Mesendoderm (in vitro differentiated cells): ENCODE measurements at regions not wholly inside any gene's neighbourhood (a gene's known extent, or its start where the extent isn't known, plus 50 kb on each side); places are given as distances from the start of the nearest gene placed in this dataset.
A peak's percentile ranks its signal among the peaks of the same experiment; 100 is the strongest.

Experiments
- DNase-seq: peaks from one replicate; pipeline ENCODE4 v3.0.0; 2013
- H2AK5ac ChIP-seq: 2 replicates; pipeline ENCODE4 v1.6.1; 2013; ENCODE audit warnings: low read length, inconsistent platforms
- H2BK120ac ChIP-seq: 2 replicates; pipeline ENCODE4 v1.6.1; 2013; ENCODE audit warnings: low read depth, mild to moderate bottlenecking, low read length, moderate library complexity, mixed read lengths
- H2BK15ac ChIP-seq: replicated peaks from 2 replicates; pipeline ENCODE4 v1.6.1; 2013; ENCODE audit warnings: low read depth, mild to moderate bottlenecking, moderate library complexity
- H2BK5ac ChIP-seq: 2 replicates; pipeline ENCODE4 v1.6.1; 2013; ENCODE audit warnings: low read length, inconsistent platforms
- H3K18ac ChIP-seq: 2 replicates; pipeline ENCODE4 v1.6.1; 2013; ENCODE audit warnings: mild to moderate bottlenecking, low read length, mixed read lengths
- H3K23ac ChIP-seq: one replicate; pipeline ENCODE4 v1.6.1; 2013; ENCODE audit warnings: low read length
- H3K27ac ChIP-seq: 2 replicates; pipeline ENCODE4 v1.5.1; 2013; ENCODE audit warnings: low read depth, mild to moderate bottlenecking, inconsistent platforms, low read length, moderate library complexity
- H3K27me3 ChIP-seq: 2 replicates; pipeline ENCODE4 v1.6.1; 2013; ENCODE audit warnings: low read length, control low read depth, mild to moderate bottlenecking, inconsistent platforms; ENCODE audit not compliant: insufficient read depth, poor library complexity
- H3K36me3 ChIP-seq: 2 replicates; pipeline ENCODE4 v1.6.1; 2013; ENCODE audit warnings: low read length, inconsistent platforms; ENCODE audit not compliant: control insufficient read depth, insufficient read depth
- H3K4ac ChIP-seq: one replicate; pipeline ENCODE4 v1.6.1; 2013; ENCODE audit warnings: low read depth, mild to moderate bottlenecking, low read length, moderate library complexity
- H3K4me1 ChIP-seq: 2 replicates; pipeline ENCODE4 v1.6.1; 2013; ENCODE audit warnings: low read depth, low read length, inconsistent platforms; ENCODE audit not compliant: control insufficient read depth
- H3K4me2 ChIP-seq: 2 replicates; pipeline ENCODE4 v1.6.1; 2013; ENCODE audit warnings: low read length
- H3K4me3 ChIP-seq: 2 replicates; pipeline ENCODE4 v1.5.1; 2013; ENCODE audit warnings: mild to moderate bottlenecking, low read length
- H3K56ac ChIP-seq: one replicate; pipeline ENCODE4 v1.6.1; 2013; ENCODE audit warnings: low read length
- H3K79me1 ChIP-seq: 2 replicates; pipeline ENCODE4 v1.6.1; 2013; ENCODE audit warnings: low read length, inconsistent platforms
- H3K79me2 ChIP-seq: 2 replicates; pipeline ENCODE4 v1.6.1; 2013; ENCODE audit warnings: mild to moderate bottlenecking, low read length; ENCODE audit not compliant: control insufficient read depth, insufficient read depth
- H3K9ac ChIP-seq: 2 replicates; pipeline ENCODE4 v1.6.1; 2013; ENCODE audit warnings: low read length, inconsistent platforms
- H4K5ac ChIP-seq: one replicate; pipeline ENCODE4 v1.6.1; 2013; ENCODE audit warnings: low read length
- H4K8ac ChIP-seq: one replicate; pipeline ENCODE4 v1.6.1; 2013; ENCODE audit warnings: low read depth, mild to moderate bottlenecking, control low read depth, low read length, moderate library complexity
- WGBS: extraction: QIAGEN DNeasy Blood & Tissue Kit; methylation state at CpG from one replicate; pipeline ENCODE4 v1.1.7; 2013; ENCODE audit warnings: low lambda C conversion rate, missing lambda C conversion rate; ENCODE audit not compliant: insufficient coverage; ENCODE audit errors: extremely low coverage; 5-methylcytosine and 5-hydroxymethylcytosine counted together

GRCh38 chr18:53800171-53800570 is 424.3 kb downstream of the MBD2 start:
- no peaks in the 10 kb centered on the region for H3K27me3 ChIP-seq
- H3K4me2 ChIP-seq, result no peak overlapping the region
- H3K27ac ChIP-seq, result no peak overlapping the region
- H3K36me3 ChIP-seq, result no peaks in the 10 kb centered on the region
- H3K4ac ChIP-seq, result no peak overlapping the region
- H3K79me2 ChIP-seq, result no peaks in the 10 kb centered on the region
- H3K79me1 ChIP-seq, result no peaks in the 10 kb centered on the region
- no peak overlapping the region for H2AK5ac ChIP-seq
- H2BK15ac ChIP-seq, result no peak overlapping the region
- no peak overlapping the region for H3K56ac ChIP-seq
- no peak for DNase-seq
- H4K5ac ChIP-seq, result no peak overlapping the region
- H3K4me3 ChIP-seq, result no peak overlapping the region
- no peak overlapping the region for H2BK120ac ChIP-seq
- no peaks in the 10 kb centered on the region for H3K4me1 ChIP-seq
- no peak overlapping the region for H3K18ac ChIP-seq
- H2BK5ac ChIP-seq, result no peak overlapping the region
- no peak overlapping the region for H3K23ac ChIP-seq
- no peak overlapping the region for H4K8ac ChIP-seq
- H3K9ac ChIP-seq, result no peak overlapping the region
- WGBS, result no CpG with 5 or more reads among the region's 2 CpGs

DNA sequence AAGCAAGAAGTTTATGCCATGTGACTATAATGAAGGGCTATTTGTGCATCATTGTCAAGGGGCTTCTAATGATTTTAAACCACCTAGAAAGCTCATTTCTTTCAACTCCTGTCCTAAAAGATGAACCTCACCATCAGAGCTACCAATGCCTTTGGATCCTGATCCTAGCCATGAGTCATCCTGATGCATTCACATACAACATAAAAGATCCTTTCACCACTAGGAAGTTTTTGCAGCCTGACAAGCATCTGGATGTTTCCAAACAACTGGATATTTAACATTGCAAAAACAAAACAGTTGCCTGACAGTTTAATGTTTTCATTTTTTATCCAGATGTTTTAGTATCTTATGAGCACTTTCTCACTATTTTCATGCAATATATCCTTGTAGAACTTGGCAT is 425.3 kb downstream of the MBD2 start:
- Histone ChIP-seq H2AK5ac (no peak overlapping the region), H3K27ac (no peak overlapping the region), H2BK120ac (no peak overlapping the region)

GRCh38 chr18:53798516-53798915 is 426.0 kb downstream of the MBD2 start:
- H3K36me3 ChIP-seq, result no peaks in the 10 kb centered on the region

More for the DNA sequence above, 425.3 kb downstream of the MBD2 start:
- no peak overlapping the region for H3K18ac ChIP-seq
- no peak for DNase-seq
- no peak overlapping the region for H4K8ac ChIP-seq
- no peak overlapping the region for H3K4me2 ChIP-seq
- no peak overlapping the region for H2BK15ac ChIP-seq
- no peaks in the 10 kb centered on the region for H3K36me3 ChIP-seq
- H3K79me1 ChIP-seq, result no peaks in the 10 kb centered on the region
- H3K4me1 ChIP-seq, result no peaks in the 10 kb centered on the region
- H3K56ac ChIP-seq, result no peak overlapping the region
- no peaks in the 10 kb centered on the region for H3K79me2 ChIP-seq
- H3K4me3 ChIP-seq, result no peak overlapping the region
- H3K27me3 ChIP-seq, result no peaks in the 10 kb centered on the region
- H3K4ac ChIP-seq, result no peak overlapping the region
- no peak overlapping the region for H2BK5ac ChIP-seq
- no peak overlapping the region for H4K5ac ChIP-seq
- H3K9ac ChIP-seq, result no peak overlapping the region
- H3K23ac ChIP-seq, result no peak overlapping the region

DNA sequence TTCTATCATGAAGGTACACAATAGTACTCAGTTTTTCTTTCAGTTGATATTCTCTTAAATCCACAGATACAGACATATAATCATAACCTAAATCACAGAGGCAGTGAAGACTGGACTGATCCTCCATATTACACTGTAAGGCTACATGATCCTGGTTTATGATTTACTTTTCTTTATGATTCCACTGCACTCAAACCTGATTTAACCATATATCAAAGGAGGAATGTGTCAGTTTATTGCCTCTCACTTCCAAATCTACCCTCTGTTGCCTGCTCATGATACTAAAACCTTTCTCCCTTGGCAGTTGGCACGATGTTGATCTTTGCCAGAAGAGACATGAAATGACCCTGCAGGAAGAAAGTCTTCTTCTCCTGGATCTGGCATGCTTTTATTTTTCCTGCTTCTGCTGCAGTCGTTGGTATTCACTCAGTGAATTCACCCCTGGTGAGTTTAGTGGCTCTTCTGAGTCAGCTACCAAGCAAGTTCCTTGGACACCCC is 426.4 kb downstream of the MBD2 start:
- H3K4me2 ChIP-seq, result no peak overlapping the region
- H3K4me3 ChIP-seq, result no peak overlapping the region
- H3K18ac ChIP-seq, result no peak overlapping the region
- H3K27ac ChIP-seq, result no peak overlapping the region
- no peak overlapping the region for H4K8ac ChIP-seq
- no peak for DNase-seq
- no peak overlapping the region for H4K5ac ChIP-seq
- no peak overlapping the region for H2BK15ac ChIP-seq
- H2AK5ac ChIP-seq, result no peak overlapping the region
- H3K36me3 ChIP-seq, result no peaks in the 10 kb centered on the region
- WGBS, result no CpG with 5 or more reads among the region's 2 CpGs
- H3K79me2 ChIP-seq, result no peaks in the 10 kb centered on the region
- H2BK5ac ChIP-seq, result no peak overlapping the region
- no peaks in the 10 kb centered on the region for H3K27me3 ChIP-seq
- no peak overlapping the region for H2BK120ac ChIP-seq
- H3K56ac ChIP-seq, result no peak overlapping the region
- H3K4me1 ChIP-seq, result no peaks in the 10 kb centered on the region
- no peak overlapping the region for H3K9ac ChIP-seq
- no peak overlapping the region for H3K23ac ChIP-seq
- no peak overlapping the region for H3K4ac ChIP-seq
- H3K79me1 ChIP-seq, result no peaks in the 10 kb centered on the region

More at GRCh38 chr18:53798516-53798915, 426.0 kb downstream of the MBD2 start:
- no peak overlapping the region for H3K56ac ChIP-seq
- H3K9ac ChIP-seq, result no peak overlapping the region
- H3K18ac ChIP-seq, result no peak overlapping the region
- WGBS, result no CpG with 5 or more reads among the region's 1 CpG
- H2BK15ac ChIP-seq, result no peak overlapping the region
- H3K23ac ChIP-seq, result no peak overlapping the region
- no peak overlapping the region for H4K5ac ChIP-seq
- no peaks in the 10 kb centered on the region for H3K79me1 ChIP-seq
- no peak overlapping the region for H3K4ac ChIP-seq
- H3K27me3 ChIP-seq, result no peaks in the 10 kb centered on the region
- no peak overlapping the region for H4K8ac ChIP-seq
- H3K4me1 ChIP-seq, result no peaks in the 10 kb centered on the region
- H2BK120ac ChIP-seq, result no peak overlapping the region
- H3K27ac ChIP-seq, result no peak overlapping the region
- H3K4me3 ChIP-seq, result no peak overlapping the region
- no peak for DNase-seq
- H2BK5ac ChIP-seq, result no peak overlapping the region
- H3K79me2 ChIP-seq, result no peaks in the 10 kb centered on the region
- H2AK5ac ChIP-seq, result no peak overlapping the region
- H3K4me2 ChIP-seq, result no peak overlapping the region

DNA sequence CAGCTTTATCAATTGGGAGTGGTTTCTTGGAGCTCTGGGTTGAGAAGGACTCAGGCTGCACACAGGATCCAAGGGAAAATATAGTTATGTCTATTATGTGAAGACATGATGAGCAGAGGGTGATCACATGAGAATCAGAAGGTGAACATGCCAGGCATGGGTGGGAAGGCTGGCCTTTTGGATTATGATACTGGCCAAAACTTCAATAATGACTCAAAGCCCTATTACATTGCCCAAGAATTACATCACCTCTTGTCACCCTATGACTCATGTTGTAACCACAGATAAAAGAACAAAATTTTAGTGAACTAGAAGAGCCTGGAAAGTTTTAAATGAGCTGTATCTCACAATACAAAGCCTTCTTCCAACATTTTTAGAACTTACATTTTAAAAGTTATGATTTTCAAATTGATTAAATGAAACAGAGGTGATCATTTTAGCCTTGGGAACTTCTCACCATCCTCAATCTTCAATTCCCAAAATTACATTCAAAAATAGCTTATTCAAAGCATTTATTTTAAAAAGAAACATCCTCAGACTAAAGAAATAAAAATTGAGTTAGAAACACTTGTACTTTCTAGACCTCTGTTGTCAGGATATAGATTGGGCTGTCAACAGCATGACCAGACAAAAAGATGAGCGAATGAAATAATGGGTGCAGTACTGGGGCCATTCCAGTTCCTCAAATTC is 428.3 kb downstream of the MBD2 start:
- H3K4me1 ChIP-seq, result no peaks in the 10 kb centered on the region
- no peaks in the 10 kb centered on the region for H3K79me1 ChIP-seq
- H3K56ac ChIP-seq, result no peak overlapping the region
- H2BK5ac ChIP-seq, result no peak overlapping the region
- no peak overlapping the region for H3K4me3 ChIP-seq
- no peak overlapping the region for H3K18ac ChIP-seq
- no peak overlapping the region for H4K5ac ChIP-seq
- H2BK15ac ChIP-seq, result no peak overlapping the region
- WGBS, result no CpG with 5 or more reads among the region's 1 CpG
- H2BK120ac ChIP-seq, result no peak overlapping the region
- H3K23ac ChIP-seq, result no peak overlapping the region
- H3K79me2 ChIP-seq, result no peaks in the 10 kb centered on the region
- no peak overlapping the region for H2AK5ac ChIP-seq
- no peak overlapping the region for H3K4me2 ChIP-seq
- no peak overlapping the region for H3K9ac ChIP-seq
- no peak overlapping the region for H3K4ac ChIP-seq
- H3K27me3 ChIP-seq, result no peaks in the 10 kb centered on the region
- DNase-seq, result peak; percentile 33
- no peaks in the 10 kb centered on the region for H3K36me3 ChIP-seq
- H4K8ac ChIP-seq, result no peak overlapping the region
- H3K27ac ChIP-seq, result no peak overlapping the region

- no peaks in the 10 kb centered on the region for H3K79me2 ChIP-seq
- H3K36me3 ChIP-seq, result no peaks in the 10 kb centered on the region
- no peak for DNase-seq
- no peaks in the 10 kb centered on the region for H3K4me1 ChIP-seq
- no peak overlapping the region for H2BK15ac ChIP-seq
- H3K27ac ChIP-seq, result no peak overlapping the region
- no peak overlapping the region for H3K4me3 ChIP-seq
- H3K56ac ChIP-seq, result no peak overlapping the region
- no peak overlapping the region for H3K23ac ChIP-seq
- no peaks in the 10 kb centered on the region for H3K79me1 ChIP-seq
- no peak overlapping the region for H4K5ac ChIP-seq
- H3K27me3 ChIP-seq, result no peaks in the 10 kb centered on the region
- no peak overlapping the region for H4K8ac ChIP-seq
- H3K4me2 ChIP-seq, result no peak overlapping the region
- no peak overlapping the region for H2BK5ac ChIP-seq
- no peak overlapping the region for H3K18ac ChIP-seq
- H3K9ac ChIP-seq, result no peak overlapping the region
- H2BK120ac ChIP-seq, result no peak overlapping the region
- no peak overlapping the region for H2AK5ac ChIP-seq
- no peak overlapping the region for H3K4ac ChIP-seq
Measured at GRCh38 chr18:53795610-53796009, 428.9 kb downstream of the MBD2 start.
